ENCODE measurements at regions not wholly inside any gene's neighbourhood (a gene's known extent, or its start where the extent isn't known, plus 50 kb on each side); places are given as distances from the start of the nearest gene placed in this dataset.

- TF ChIP-seq CTCF (conservative IDR thresholded peaks at IDR 0.05) (no peak; the same call in 1 of the 2 replicates), ZFX (IDR thresholded peaks at IDR 0.05) (no peak)
Measured at GRCh38 chr2:76256458-76257088, 545.9 kb upstream of the GCFC2 start.

Measured in C4-2B (cell line).